Mesenchymal stem cell (in vitro differentiated cells and primary cell): ENCODE measurements at regions not wholly inside any gene's neighbourhood (a gene's known extent, or its start where the extent isn't known, plus 50 kb on each side); places are given as distances from the start of the nearest gene placed in this dataset.

Experiments used
- DNase-seq: peaks from one replicate; pipeline ENCODE4 v3.0.0-alpha.2; 2013
- H2AFZ ChIP-seq: one replicate; pipeline ENCODE4 v1.6.1; 2013; ENCODE audit warnings: low read depth, mild to moderate bottlenecking, control low read depth, inconsistent platforms, low read length, moderate library complexity
- H2AK5ac ChIP-seq: 2 replicates; pipeline ENCODE4 v1.6.1; 2013; ENCODE audit warnings: low read length, moderate library complexity, mild to moderate bottlenecking, inconsistent platforms; ENCODE audit not compliant: severe bottlenecking
- H2BK120ac ChIP-seq: one replicate; pipeline ENCODE4 v1.6.1; 2013; ENCODE audit warnings: low read depth, mild to moderate bottlenecking, inconsistent platforms, low read length, moderate library complexity
- H2BK12ac ChIP-seq, 2 experiments: one replicate each; pipeline ENCODE4 v1.6.1; 2013; ENCODE audit warnings: inconsistent platforms in 2 of 2, low read length in 2 of 2, mild to moderate bottlenecking in 2 of 2, moderate library complexity in 2 of 2, control low read depth in 1 of 2
- H2BK15ac ChIP-seq: one replicate; pipeline ENCODE4 v1.6.1; 2013; ENCODE audit warnings: mild to moderate bottlenecking, low read depth, inconsistent platforms; ENCODE audit not compliant: poor library complexity, severe bottlenecking
- H2BK5ac ChIP-seq: 2 replicates; pipeline ENCODE4 v1.6.1; 2013; ENCODE audit warnings: low read depth, mild to moderate bottlenecking, low read length, control low read depth, inconsistent platforms; ENCODE audit not compliant: poor library complexity, severe bottlenecking
- H3K14ac ChIP-seq, 2 experiments: one replicate each; pipeline ENCODE4 v1.6.1; 2013; ENCODE audit warnings: inconsistent platforms in 2 of 2, low read length in 2 of 2, control low read depth in 1 of 2, mild to moderate bottlenecking in 1 of 2, moderate library complexity in 1 of 2
- H3K18ac ChIP-seq, 2 experiments: one replicate each; pipeline ENCODE4 v1.6.1; 2013; ENCODE audit warnings: inconsistent platforms in 2 of 2, low read length in 2 of 2, control low read depth in 1 of 2, low read depth in 1 of 2, mild to moderate bottlenecking in 1 of 2
- H3K23ac ChIP-seq, 2 experiments: one replicate each; pipeline ENCODE4 v1.6.1; 2013; ENCODE audit warnings: inconsistent platforms in 2 of 2, low read length in 2 of 2, mild to moderate bottlenecking in 2 of 2, moderate library complexity in 2 of 2, control low read depth in 1 of 2
- H3K27ac ChIP-seq: 2 replicates; pipeline ENCODE4 v1.5.1; 2013; ENCODE audit warnings: mild to moderate bottlenecking, moderate library complexity, low read length, control low read depth, inconsistent platforms; ENCODE audit not compliant: poor library complexity, severe bottlenecking
- H3K27me3 ChIP-seq, 2 experiments: 2 replicates each; pipeline versions ENCODE4 v1.6.1 to v1.7.0; 2013; ENCODE audit warnings: low read length in 2 of 2, mild to moderate bottlenecking in 2 of 2, moderate library complexity in 2 of 2, control low read depth in 1 of 2, inconsistent platforms in 1 of 2; ENCODE audit not compliant: control insufficient read depth in 1 of 2, insufficient read depth in 1 of 2
- H3K36me3 ChIP-seq, 2 experiments: 2 replicates each; pipeline versions ENCODE4 v1.6.1 to v1.7.0; 2013; ENCODE audit warnings: low read length in 2 of 2, control low read depth in 1 of 2, inconsistent platforms in 1 of 2, low read depth in 1 of 2, mild to moderate bottlenecking in 1 of 2; ENCODE audit not compliant: insufficient read depth in 2 of 2, control insufficient read depth in 1 of 2
- H3K4ac ChIP-seq, 2 experiments: one replicate each; pipeline ENCODE4 v1.6.1; 2013; ENCODE audit warnings: inconsistent platforms in 2 of 2, low read length in 2 of 2, mild to moderate bottlenecking in 2 of 2, moderate library complexity in 2 of 2, control low read depth in 1 of 2, low read depth in 1 of 2
- H3K4me1 ChIP-seq: 2 replicates; pipeline ENCODE4 v1.6.1; 2013; ENCODE audit warnings: low read depth, low read length, control low read depth; ENCODE audit not compliant: control insufficient read depth, insufficient read depth
- H3K4me2 ChIP-seq: 2 replicates; pipeline ENCODE4 v1.6.1; 2013; ENCODE audit warnings: low read length, mild to moderate bottlenecking, inconsistent platforms; ENCODE audit not compliant: poor library complexity, severe bottlenecking
- H3K4me3 ChIP-seq, 2 experiments: 2 replicates each; pipeline versions ENCODE4 v1.5.1 to v1.7.0; 2013; ENCODE audit warnings: low read length in 2 of 2, mild to moderate bottlenecking in 2 of 2, control low read depth in 1 of 2, low read depth in 1 of 2; ENCODE audit not compliant: insufficient read depth in 1 of 2
- H3K79me1 ChIP-seq: replicated peaks from 2 replicates; pipeline ENCODE4 v1.6.1; 2013; ENCODE audit warnings: mild to moderate bottlenecking, control low read depth, low read length, inconsistent platforms; ENCODE audit not compliant: poor library complexity, severe bottlenecking
- H3K9ac ChIP-seq: 2 replicates; pipeline ENCODE4 v1.7.0; 2013; ENCODE audit warnings: mild to moderate bottlenecking, low read length, moderate library complexity
- H3K9me3 ChIP-seq: 2 replicates; pipeline ENCODE4 v1.7.0; 2013; ENCODE audit warnings: mild to moderate bottlenecking, low read length; ENCODE audit not compliant: control insufficient read depth
- H4K8ac ChIP-seq: one replicate; pipeline ENCODE4 v1.6.1; 2013; ENCODE audit warnings: inconsistent platforms, mild to moderate bottlenecking, low read length, moderate library complexity
- H4K91ac ChIP-seq: one replicate; pipeline ENCODE4 v1.6.1; 2013; ENCODE audit warnings: mild to moderate bottlenecking, low read length, inconsistent platforms
- WGBS: methylation state at CpG from one replicate; pipeline ENCODE4 v1.1.7; 2013; ENCODE audit warnings: mixed read lengths; 5-methylcytosine and 5-hydroxymethylcytosine counted together

GRCh38 chr1:189983166-189983890 lies 494.3 kb downstream of the BRINP3 start:
- no peaks in the 10 kb centered on the region for H3K27me3 ChIP-seq
- H3K4ac ChIP-seq, result no peak overlapping the region
- no peak overlapping the region for H3K4me3 ChIP-seq
- no peak overlapping the region for H4K8ac ChIP-seq
- H2AK5ac ChIP-seq, result no peak overlapping the region
- no peaks in the 10 kb centered on the region for H3K4me1 ChIP-seq
- no peak overlapping the region for H3K23ac ChIP-seq
- 71% methylated on average over 2 of the region's 3 CpGs for WGBS
- H3K79me1 ChIP-seq, result no peaks in the 10 kb centered on the region
- no peak overlapping the region for H2AFZ ChIP-seq
- H3K4me2 ChIP-seq, result no peak overlapping the region
- H2BK120ac ChIP-seq, result no peak overlapping the region
- peaks cover 10% of the 10 kb centered on the region for H3K9me3 ChIP-seq
- no peak overlapping the region for H3K9ac ChIP-seq
- H3K18ac ChIP-seq, result no peak overlapping the region
- H3K14ac ChIP-seq, result no peak overlapping the region
- no peak overlapping the region for H2BK15ac ChIP-seq
- H3K27ac ChIP-seq, result no peak overlapping the region
- no peaks in the 10 kb centered on the region for H3K36me3 ChIP-seq
- DNase-seq, result no peak
- H4K91ac ChIP-seq, result no peak overlapping the region
- H2BK12ac ChIP-seq, result no peak overlapping the region
- H2BK5ac ChIP-seq, result no peak overlapping the region

- H3K14ac ChIP-seq, result no peak overlapping the region
- no peak overlapping the region for H3K27ac ChIP-seq
- no peaks in the 10 kb centered on the region for H3K36me3 ChIP-seq
- no peak overlapping the region for H4K8ac ChIP-seq
- H3K18ac ChIP-seq, result no peak overlapping the region
- H3K27me3 ChIP-seq, result no peaks in the 10 kb centered on the region
- H2BK5ac ChIP-seq, result no peak overlapping the region
- H3K9me3 ChIP-seq, result peaks cover 15% of the 10 kb centered on the region
- H4K91ac ChIP-seq, result no peak overlapping the region
- H3K4ac ChIP-seq, result no peak overlapping the region
- no peak overlapping the region for H3K23ac ChIP-seq
- no peak overlapping the region for H2AFZ ChIP-seq
- no peak overlapping the region for H3K4me2 ChIP-seq
- H2AK5ac ChIP-seq, result no peak overlapping the region
- no peak for DNase-seq
- no peak overlapping the region for H2BK120ac ChIP-seq
- H2BK12ac ChIP-seq, result no peak overlapping the region
- H3K79me1 ChIP-seq, result no peaks in the 10 kb centered on the region
- no peak overlapping the region for H2BK15ac ChIP-seq
- no peak overlapping the region for H3K9ac ChIP-seq
- H3K4me3 ChIP-seq, result no peak overlapping the region
- no peaks in the 10 kb centered on the region for H3K4me1 ChIP-seq
Measured at GRCh38 chr1:189986516-189986915, 491.1 kb downstream of the BRINP3 start.

- H3K9me3 ChIP-seq, result peaks cover 15% of the 10 kb centered on the region
- no peak overlapping the region for H3K4me2 ChIP-seq
- H3K79me1 ChIP-seq, result no peaks in the 10 kb centered on the region
- no peak overlapping the region for H2AFZ ChIP-seq
- no peak for DNase-seq
- H2BK12ac ChIP-seq, result no peak overlapping the region
- H2BK120ac ChIP-seq, result no peak overlapping the region
- no peak overlapping the region for H2BK5ac ChIP-seq
- H4K8ac ChIP-seq, result no peak overlapping the region
- H3K23ac ChIP-seq, result no peak overlapping the region
- H4K91ac ChIP-seq, result no peak overlapping the region
- H2AK5ac ChIP-seq, result no peak overlapping the region
- 56% methylated on average over 2 of the region's 2 CpGs for WGBS
- no peaks in the 10 kb centered on the region for H3K27me3 ChIP-seq
- no peaks in the 10 kb centered on the region for H3K4me1 ChIP-seq
- no peak overlapping the region for H3K4me3 ChIP-seq
- H3K9ac ChIP-seq, result no peak overlapping the region
- no peak overlapping the region for H3K14ac ChIP-seq
- H2BK15ac ChIP-seq, result no peak overlapping the region
- H3K18ac ChIP-seq, result no peak overlapping the region
- H3K27ac ChIP-seq, result no peak overlapping the region
- H3K36me3 ChIP-seq, result no peaks in the 10 kb centered on the region
- H3K4ac ChIP-seq, result no peak overlapping the region
Measured at GRCh38 chr1:189987509-189987908, 490.2 kb downstream of the BRINP3 start.

GRCh38 chr1:189992856-189993255 lies 484.8 kb downstream of the BRINP3 start:
- H3K9me3 ChIP-seq, result peaks cover 19% of the 10 kb centered on the region
- H2AFZ ChIP-seq, result peak overlapping the region; percentile 42
- DNase-seq, result no peak
- H3K14ac ChIP-seq, result no peak overlapping the region
- H3K79me1 ChIP-seq, result no peaks in the 10 kb centered on the region
- H2BK12ac ChIP-seq, result no peak overlapping the region
- no peak overlapping the region for H3K9ac ChIP-seq
- H3K27me3 ChIP-seq, result no peaks in the 10 kb centered on the region
- no peak overlapping the region for H2BK120ac ChIP-seq
- H4K8ac ChIP-seq, result no peak overlapping the region
- H3K23ac ChIP-seq, result no peak overlapping the region
- H3K4me2 ChIP-seq, result no peak overlapping the region
- no peak overlapping the region for H2AK5ac ChIP-seq
- no peaks in the 10 kb centered on the region for H3K4me1 ChIP-seq
- no peak overlapping the region for H2BK5ac ChIP-seq
- H3K4ac ChIP-seq, result no peak overlapping the region
- no peak overlapping the region for H3K4me3 ChIP-seq
- no peak overlapping the region for H3K18ac ChIP-seq
- no peak overlapping the region for H3K27ac ChIP-seq
- no peak overlapping the region for H4K91ac ChIP-seq
- 86% methylated on average over 10 of the region's 12 CpGs for WGBS
- H2BK15ac ChIP-seq, result no peak overlapping the region
- H3K36me3 ChIP-seq, result no peaks in the 10 kb centered on the region
